Prostate gland (tissue), 2 donors: ENCODE measurements at regions not wholly inside any gene's neighbourhood (a gene's known extent, or its start where the extent isn't known, plus 50 kb on each side); places are given as distances from the start of the nearest gene placed in this dataset.

Experiments used
- DNase-seq: peaks from one replicate; pipeline ENCODE4 v3.0.0-alpha.2; 2019; ENCODE audit warnings: low spot score
- H3K27ac ChIP-seq, 2 donors: fragments of 200-600 bp; sonication (generic); 2 replicates each; pipeline ENCODE4 v1.5.1; 2017 to 2019
- H3K27me3 ChIP-seq: fragments of 200-600 bp; sonication (generic); replicated peaks from 2 replicates; pipeline ENCODE4 v1.5.1; 2019; ENCODE audit not compliant: insufficient read depth
- H3K36me3 ChIP-seq, 2 donors: fragments of 200-600 bp; sonication (generic); 1 replicate in 1 of 2; 2 replicates in 1 of 2; pipeline versions ENCODE4 v1.5.1 to v1.8.1; 2017 to 2019
- H3K4me1 ChIP-seq: fragments of 200-600 bp; sonication (generic); replicated peaks from 2 replicates; pipeline ENCODE4 v1.5.1; 2019
- H3K4me3 ChIP-seq, 2 donors: fragments of 200-600 bp; sonication (generic); 2 replicates each; pipeline ENCODE4 v1.5.1; 2017 to 2019
- H3K9me3 ChIP-seq: fragments of 200-600 bp; sonication (generic); 2 replicates; pipeline ENCODE4 v1.5.1; 2017
- CTCF ChIP-seq, 4 experiments: fragments of 200-600 bp in 2 of 4; fragments of 450-650 bp in 2 of 4; sonication (generic) in 2 of 4; IDR thresholded peaks; 1 replicate in 3 of 4; 2 replicates in 1 of 4; pipeline ENCODE4 v1.5.1; 2016 to 2019; ENCODE audit warnings: antibody characterized with exemption in 4 of 4, mild to moderate bottlenecking in 2 of 4, moderate library complexity in 2 of 4
- POLR2A ChIP-seq: fragments of 450-650 bp; IDR thresholded peaks from one replicate; pipeline ENCODE4 v1.6.1; 2016; ENCODE audit warnings: antibody characterized with exemption, mild to moderate bottlenecking
- POLR2AphosphoS5 ChIP-seq: sonication (generic); formaldehyde crosslinking; IDR thresholded peaks from one replicate; pipeline ENCODE4 v1.6.1; 2017; ENCODE audit warnings: antibody characterized with exemption
- WGBS: methylation state at CpG from one replicate; pipeline ENCODE4 v1.1.5; 2018; 5-methylcytosine and 5-hydroxymethylcytosine counted together
- intact Hi-C: fragments of 100-400 bp; cut with DNase I; formaldehyde crosslinking; loops from one replicate; pipeline ENCODE4 v1.14.2; 2022

- Histone ChIP-seq H3K9me3 (no peaks in the 10 kb centered on the region), H3K36me3 (no peaks in the 10 kb centered on the region), H3K27ac (no peak overlapping the region), H3K4me1 (peaks cover 3% of the 10 kb centered on the region), H3K4me3 (no peak overlapping the region), H3K27me3 (no peaks in the 10 kb centered on the region)
- WGBS: 82% methylated on average over 4 of the region's 4 CpGs
- no peak for TF ChIP-seq POLR2AphosphoS5
- no peak for TF ChIP-seq CTCF (IDR thresholded peaks at IDR 0.05)
- no peak for TF ChIP-seq POLR2A
- intact Hi-C loops: loop anchor here (10.0 kb wide), 1 partner anchor 201 kb away; no protein-coding TSS in a partner anchor
- DNase-seq: no peak
These were observed 285.5 kb upstream of the VLDLR start for GRCh38 chr9:2336055-2336454.

- Histone ChIP-seq H3K27ac (no peak overlapping the region), H3K4me3 (no peak overlapping the region), H3K4me1 (peaks cover 3% of the 10 kb centered on the region), H3K9me3 (no peaks in the 10 kb centered on the region), H3K27me3 (no peaks in the 10 kb centered on the region), H3K36me3 (no peaks in the 10 kb centered on the region)
- TF ChIP-seq POLR2AphosphoS5 (no peak), CTCF (IDR thresholded peaks at IDR 0.05) (no peak), POLR2A (no peak)
- WGBS: 61% methylated on average over 2 of the region's 2 CpGs
- no peak for DNase-seq
- intact Hi-C loops: loop anchor here (10.0 kb wide), 1 partner anchor 202 kb away; no protein-coding TSS in a partner anchor
These were observed 284.5 kb upstream of the VLDLR start for GRCh38 chr9:2337131-2337530.

- Histone ChIP-seq H3K9me3 (no peaks in the 10 kb centered on the region), H3K4me3 (no peak overlapping the region), H3K4me1 (peaks cover 3% of the 10 kb centered on the region), H3K27me3 (no peaks in the 10 kb centered on the region), H3K36me3 (no peaks in the 10 kb centered on the region), H3K27ac (no peak overlapping the region)
- WGBS: 72% methylated on average over 4 of the region's 4 CpGs
- DNase-seq: no peak
- no peak for TF ChIP-seq POLR2A
- TF ChIP-seq CTCF (IDR thresholded peaks at IDR 0.05): no peak
- TF ChIP-seq POLR2AphosphoS5: no peak
- intact Hi-C loops: loop anchor here (10.0 kb wide), 1 partner anchor 203 kb away; no protein-coding TSS in a partner anchor
These were observed 284.0 kb upstream of the VLDLR start for GRCh38 chr9:2337627-2338026.

GRCh38 chr9:2338777-2339365 lies 282.7 kb upstream of the VLDLR start:
- Histone ChIP-seq H3K36me3 (no peaks in the 10 kb centered on the region), H3K4me3 (no peak overlapping the region), H3K27ac (no peak overlapping the region), H3K27me3 (no peaks in the 10 kb centered on the region), H3K4me1 (peaks cover 3% of the 10 kb centered on the region), H3K9me3 (no peaks in the 10 kb centered on the region)
- TF ChIP-seq POLR2A: no peak
- TF ChIP-seq POLR2AphosphoS5: no peak
- no peak for TF ChIP-seq CTCF (IDR thresholded peaks at IDR 0.05)
- intact Hi-C loops: loop anchor here (10.0 kb wide), 1 partner anchor 204 kb away; no protein-coding TSS in a partner anchor
- DNase-seq: no peak
- 86% methylated on average over 4 of the region's 4 CpGs for WGBS

GRCh38 chr9:2339416-2339815 lies 282.2 kb upstream of the VLDLR start:
- H3K4me3 ChIP-seq: no peak overlapping the region
- no peak for DNase-seq
- TF ChIP-seq POLR2AphosphoS5 (no peak), CTCF (IDR thresholded peaks at IDR 0.05) (no peak), POLR2A (no peak)
- no peaks in the 10 kb centered on the region for H3K27me3 ChIP-seq
- intact Hi-C loops: loop anchor here (10.0 kb wide), 1 partner anchor 205 kb away; no protein-coding TSS in a partner anchor
- H3K36me3 ChIP-seq: no peaks in the 10 kb centered on the region
- H3K4me1 ChIP-seq: peaks cover 3% of the 10 kb centered on the region
- no peak overlapping the region for H3K27ac ChIP-seq
- no peaks in the 10 kb centered on the region for H3K9me3 ChIP-seq
- WGBS: 80% methylated on average over 6 of the region's 6 CpGs
